Effector memory CD4-positive, alpha-beta T cell (primary cell): ENCODE measurements at regions not wholly inside any gene's neighbourhood (a gene's known extent, or its start where the extent isn't known, plus 50 kb on each side); places are given as distances from the start of the nearest gene placed in this dataset.

Experiments
- DNase-seq, 3 donors: peaks; one replicate each; pipeline ENCODE4 v3.0.0-alpha.2; 2020
- H3K27ac ChIP-seq: 2 replicates; pipeline ENCODE4 v1.7.0; 2013; ENCODE audit warnings: mild to moderate bottlenecking, low read length, moderate library complexity; ENCODE audit not compliant: insufficient read depth, poor library complexity, severe bottlenecking
- H3K27me3 ChIP-seq: replicated peaks from 2 replicates; pipeline ENCODE4 v1.7.0; 2013; ENCODE audit warnings: mild to moderate bottlenecking, low read length; ENCODE audit not compliant: insufficient read depth, control insufficient read depth, poor library complexity, severe bottlenecking
- H3K36me3 ChIP-seq: 2 replicates; pipeline ENCODE4 v1.7.0; 2013; ENCODE audit warnings: mild to moderate bottlenecking, low read length, moderate library complexity; ENCODE audit not compliant: control insufficient read depth, insufficient read depth
- H3K4me1 ChIP-seq: 2 replicates; pipeline ENCODE4 v1.7.0; 2013; ENCODE audit warnings: low read length, mild to moderate bottlenecking; ENCODE audit not compliant: control insufficient read depth, insufficient read depth, poor library complexity, severe bottlenecking
- H3K4me3 ChIP-seq: 2 replicates; pipeline ENCODE4 v1.7.0; 2013; ENCODE audit warnings: low read length, low read depth, mild to moderate bottlenecking; ENCODE audit not compliant: insufficient read depth, poor library complexity, severe bottlenecking
- H3K9me3 ChIP-seq: 2 replicates; pipeline ENCODE4 v1.7.0; 2013; ENCODE audit warnings: mild to moderate bottlenecking, low read length, moderate library complexity; ENCODE audit not compliant: control insufficient read depth

GRCh38 chr14:75333606-75334548 lies 55.2 kb downstream of the FOS start:
- Histone ChIP-seq H3K4me1 (peaks cover 11% of the 10 kb centered on the region), H3K36me3 (no peaks in the 10 kb centered on the region), H3K27ac (peak overlapping the region; percentile 53), H3K4me3 (peak overlapping the region; percentile 50), H3K9me3 (no peaks in the 10 kb centered on the region), H3K27me3 (no peaks in the 10 kb centered on the region)
- DNase-seq: peak; percentile 18 to 43 (median 23)

- no peak for DNase-seq
- peaks cover 11% of the 10 kb centered on the region for H3K4me1 ChIP-seq
- H3K27me3 ChIP-seq: no peaks in the 10 kb centered on the region
- H3K27ac ChIP-seq: peak overlapping the region; percentile 53
- H3K9me3 ChIP-seq: no peaks in the 10 kb centered on the region
- peak overlapping the region; percentile 50 for H3K4me3 ChIP-seq
- no peaks in the 10 kb centered on the region for H3K36me3 ChIP-seq
Observed at GRCh38 chr14:75334549-75335051, 56.0 kb downstream of the FOS start.

- peaks cover 11% of the 10 kb centered on the region for H3K4me1 ChIP-seq
- H3K36me3 ChIP-seq: no peaks in the 10 kb centered on the region
- no peak overlapping the region for H3K27ac ChIP-seq
- DNase-seq: no peak
- no peak overlapping the region for H3K4me3 ChIP-seq
- H3K9me3 ChIP-seq: no peaks in the 10 kb centered on the region
- H3K27me3 ChIP-seq: no peaks in the 10 kb centered on the region
Observed at GRCh38 chr14:75335571-75335970, 56.9 kb downstream of the FOS start.

GRCh38 chr14:75338398-75338797 lies 59.8 kb downstream of the FOS start:
- peaks cover 11% of the 10 kb centered on the region for H3K4me1 ChIP-seq
- H3K27me3 ChIP-seq: no peaks in the 10 kb centered on the region
- H3K27ac ChIP-seq: no peak overlapping the region
- H3K36me3 ChIP-seq: no peaks in the 10 kb centered on the region
- no peak overlapping the region for H3K4me3 ChIP-seq
- DNase-seq: no peak
- H3K9me3 ChIP-seq: no peaks in the 10 kb centered on the region

- H3K27ac ChIP-seq: no peak overlapping the region
- H3K4me1 ChIP-seq: peaks cover 5% of the 10 kb centered on the region
- no peak for DNase-seq
Observed at GRCh38 chr14:75339059-75339458, 60.4 kb downstream of the FOS start.

GRCh38 chr14:75340921-75341320 lies 62.3 kb downstream of the FOS start:
- Histone ChIP-seq H3K9me3 (no peaks in the 10 kb centered on the region), H3K4me1 (no peaks in the 10 kb centered on the region), H3K4me3 (no peak overlapping the region), H3K27me3 (no peaks in the 10 kb centered on the region), H3K36me3 (no peaks in the 10 kb centered on the region), H3K27ac (no peak overlapping the region)
- DNase-seq: no peak

More at GRCh38 chr14:75339059-75339458, 60.4 kb downstream of the FOS start:
- no peaks in the 10 kb centered on the region for H3K27me3 ChIP-seq
- H3K9me3 ChIP-seq: no peaks in the 10 kb centered on the region
- no peaks in the 10 kb centered on the region for H3K36me3 ChIP-seq
- H3K4me3 ChIP-seq: no peak overlapping the region

- H3K36me3 ChIP-seq: no peaks in the 10 kb centered on the region
- H3K27me3 ChIP-seq: no peaks in the 10 kb centered on the region
- no peak for DNase-seq
- no peak overlapping the region for H3K4me3 ChIP-seq
- H3K9me3 ChIP-seq: no peaks in the 10 kb centered on the region
- no peaks in the 10 kb centered on the region for H3K4me1 ChIP-seq
- no peak overlapping the region for H3K27ac ChIP-seq
Observed at GRCh38 chr14:75341620-75342019, 63.0 kb downstream of the FOS start.

GRCh38 chr14:75342762-75343599 lies 64.4 kb downstream of the FOS start:
- DNase-seq: no peak
- H3K4me3 ChIP-seq: no peak overlapping the region
- H3K36me3 ChIP-seq: no peaks in the 10 kb centered on the region
- no peaks in the 10 kb centered on the region for H3K4me1 ChIP-seq
- no peaks in the 10 kb centered on the region for H3K9me3 ChIP-seq
- H3K27me3 ChIP-seq: no peaks in the 10 kb centered on the region
- H3K27ac ChIP-seq: no peak overlapping the region

GRCh38 chr14:75343911-75344310 lies 65.3 kb downstream of the FOS start:
- Histone ChIP-seq H3K4me3 (no peak overlapping the region), H3K27ac (no peak overlapping the region), H3K4me1 (no peaks in the 10 kb centered on the region), H3K27me3 (no peaks in the 10 kb centered on the region), H3K9me3 (no peaks in the 10 kb centered on the region), H3K36me3 (no peaks in the 10 kb centered on the region)
- DNase-seq: no peak
